BJ (cell line): ENCODE measurements at regions not wholly inside any gene's neighbourhood (a gene's known extent, or its start where the extent isn't known, plus 50 kb on each side); places are given as distances from the start of the nearest gene placed in this dataset.

Experiments used
- CTCF ChIA-PET: fragments of 350-600 bp; formaldehyde crosslinking; extraction: SDS; loops from one replicate; lab custom pipeline; 2021; ENCODE audit warnings: antibody characterized with exemption, inconsistent platforms; lab: Yijun Ruan, JAX
- POLR2A ChIA-PET: fragments of 300-600 bp; sonication (Branson Sonifier 250); formaldehyde crosslinking; extraction: SDS; loops from one replicate; lab custom pipeline; 2021; ENCODE audit warnings: antibody characterized with exemption; lab: Charles Lee
- DNase-seq: peaks from one replicate; pipeline ENCODE4 v3.0.0-alpha.2; 2011; ENCODE audit warnings: low read depth
- H3K27me3 ChIP-seq: 2 replicates; pipeline ENCODE4 v1.6.0; 2011; ENCODE audit warnings: low read length; ENCODE audit not compliant: control insufficient read depth, insufficient read depth
- H3K36me3 ChIP-seq: 2 replicates; pipeline ENCODE4 v1.5.1; 2011; ENCODE audit warnings: low read length; ENCODE audit not compliant: control insufficient read depth, insufficient read depth
- H3K4me3 ChIP-seq: 2 replicates; pipeline ENCODE4 v1.5.1; 2011; ENCODE audit warnings: low read depth, mild to moderate bottlenecking, control low read depth, low read length
- CTCF ChIP-seq: IDR thresholded peaks from 2 replicates; pipeline ENCODE4 v1.5.1; 2011; ENCODE audit warnings: low read depth, mild to moderate bottlenecking, control low read depth, inconsistent platforms, low read length, moderate library complexity; ENCODE audit not compliant: insufficient read depth

- POLR2A ChIA-PET = no interaction called here
- DNase-seq = no peak
- Histone ChIP-seq H3K36me3 (no peaks in the 10 kb centered on the region), H3K27me3 (no peaks in the 10 kb centered on the region; the same call in none of the 2 replicates), H3K4me3 (no peak overlapping the region)
- TF ChIP-seq CTCF = no peak
- CTCF ChIA-PET = no interaction called here
Measured at GRCh38 chr1:116277840-116278540, 95.1 kb upstream of the ATP1A1 start.

GRCh38 chr1:116278541-116278866 is 94.5 kb upstream of the ATP1A1 start:
- POLR2A ChIA-PET = no interaction called here

GRCh38 chr1:116279715-116280114 is 93.3 kb upstream of the ATP1A1 start:
- no peaks in the 10 kb centered on the region; the same call in none of the 2 replicates for H3K27me3 ChIP-seq
- ChIA-PET CTCF (no interaction called here), POLR2A (no interaction called here)
- no peak for TF ChIP-seq CTCF
- H3K36me3 ChIP-seq = no peaks in the 10 kb centered on the region
- DNase-seq = no peak
- H3K4me3 ChIP-seq = no peak overlapping the region

More at GRCh38 chr1:116278541-116278866, 94.5 kb upstream of the ATP1A1 start:
- no peak for DNase-seq
- Histone ChIP-seq H3K36me3 (no peaks in the 10 kb centered on the region), H3K4me3 (no peak overlapping the region), H3K27me3 (no peaks in the 10 kb centered on the region; the same call in none of the 2 replicates)
- no peak for TF ChIP-seq CTCF
- CTCF ChIA-PET = no interaction called here

GRCh38 chr1:116284819-116285390 is 88.1 kb upstream of the ATP1A1 start:
- no peak overlapping the region for H3K4me3 ChIP-seq
- no peak for TF ChIP-seq CTCF
- POLR2A ChIA-PET = no interaction called here
- CTCF ChIA-PET = interaction anchor here (1.1 kb wide), 1 partner anchor 15 kb away, joined by 3 read pairs; no protein-coding TSS in a partner anchor
- no peaks in the 10 kb centered on the region for H3K27me3 ChIP-seq
- DNase-seq = no peak
- H3K36me3 ChIP-seq = no peaks in the 10 kb centered on the region

- Histone ChIP-seq H3K36me3 (no peaks in the 10 kb centered on the region), H3K4me3 (no peak overlapping the region), H3K27me3 (no peaks in the 10 kb centered on the region)
- TF ChIP-seq CTCF = no peak
- POLR2A ChIA-PET = no interaction called here
- CTCF ChIA-PET = no interaction called here
- DNase-seq = peak; percentile 26
Measured at GRCh38 chr1:116286541-116286971, 86.5 kb upstream of the ATP1A1 start.
